ENCODE measurements at regions not wholly inside any gene's neighbourhood (a gene's known extent, or its start where the extent isn't known, plus 50 kb on each side); places are given as distances from the start of the nearest gene placed in this dataset.

GRCh38 chr6:48619771-48620170 lies 508.8 kb upstream of the PTCHD4 start:
- no peak for TF ChIP-seq CTCF (IDR thresholded peaks at IDR 0.05)
- H3K4me1 Mint-ChIP-seq (ENCODE audit: low read depth) = no peaks in the 10 kb centered on the region
- no peaks in the 10 kb centered on the region for H3K36me3 Mint-ChIP-seq (ENCODE audit: low read depth)
- no peak for DNase-seq
- ChIA-PET POLR2A (no interaction called here), CTCF (no interaction called here)
- peaks cover 13% of the 10 kb centered on the region for H3K9me3 Mint-ChIP-seq
- H3K4me3 Mint-ChIP-seq = no peak overlapping the region
- no peaks in the 10 kb centered on the region for H3K27me3 Mint-ChIP-seq
- H3K27ac Mint-ChIP-seq = no peak overlapping the region
- ATAC-seq = no peak
- intact Hi-C loops (cut with micrococcal nuclease) = no loop called here

DNA sequence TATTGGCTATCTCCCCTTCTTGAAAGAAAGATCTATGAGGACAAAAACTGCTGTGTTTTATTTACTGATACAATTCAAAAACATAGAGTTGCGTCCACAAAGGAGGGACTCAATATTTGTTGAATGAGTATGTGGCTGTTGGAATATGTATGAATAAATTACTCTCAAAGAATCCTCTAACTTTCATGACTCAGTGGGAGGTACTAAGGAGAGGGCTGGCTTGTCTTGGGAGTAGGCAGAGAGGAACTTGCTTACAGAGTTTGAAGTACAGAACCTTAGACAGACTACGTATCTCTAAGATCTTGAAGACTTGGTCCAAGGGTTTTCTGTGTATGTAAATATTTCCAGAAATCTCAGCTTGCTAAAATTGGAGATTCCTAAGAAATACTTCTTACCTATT lies 504.0 kb upstream of the PTCHD4 start:
- DNase-seq (no peak), ATAC-seq (no peak)
- POLR2A ChIA-PET = no interaction called here
- H3K27ac Mint-ChIP-seq = no peak overlapping the region
- no peaks in the 10 kb centered on the region for H3K36me3 Mint-ChIP-seq (ENCODE audit: low read depth)
- H3K9me3 Mint-ChIP-seq = peaks cover 10% of the 10 kb centered on the region
- no peak for TF ChIP-seq CTCF (IDR thresholded peaks at IDR 0.05)
- H3K27me3 Mint-ChIP-seq = no peaks in the 10 kb centered on the region
- H3K4me3 Mint-ChIP-seq = no peak overlapping the region
- CTCF ChIA-PET = no interaction called here
- no peaks in the 10 kb centered on the region for H3K4me1 Mint-ChIP-seq (ENCODE audit: low read depth)
- intact Hi-C loops (cut with micrococcal nuclease) = no loop called here

DNA sequence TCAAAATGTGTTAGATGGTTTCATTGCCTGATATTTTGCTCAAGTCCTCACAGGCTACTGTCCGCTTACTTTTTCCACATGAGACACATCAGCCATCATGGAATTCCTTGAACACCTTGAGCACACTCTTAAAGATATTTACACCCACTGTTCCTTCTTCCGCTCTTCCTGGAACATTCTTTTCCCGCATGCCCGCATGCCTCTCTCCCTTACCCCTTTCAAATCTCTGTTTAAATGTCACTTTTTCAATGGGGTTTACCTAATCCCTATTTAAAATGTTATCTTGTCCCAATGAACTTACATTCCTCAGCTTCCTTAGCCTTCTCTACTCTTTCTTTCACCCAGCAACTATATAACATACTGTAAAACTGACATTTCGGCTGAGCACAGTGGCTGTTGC lies 503.3 kb upstream of the PTCHD4 start:
- Mint-ChIP-seq H3K4me3 (no peak overlapping the region), H3K4me1 (ENCODE audit: low read depth) (no peaks in the 10 kb centered on the region), H3K36me3 (ENCODE audit: low read depth) (no peaks in the 10 kb centered on the region), H3K27ac (no peak overlapping the region), H3K27me3 (no peaks in the 10 kb centered on the region), H3K9me3 (peaks cover 10% of the 10 kb centered on the region)
- ATAC-seq (no peak), DNase-seq (no peak)
- intact Hi-C loops (cut with micrococcal nuclease) = no loop called here
- ChIA-PET CTCF (no interaction called here), POLR2A (no interaction called here)
- no peak for TF ChIP-seq CTCF (IDR thresholded peaks at IDR 0.05)

GRCh38 chr6:48613231-48613949 lies 502.4 kb upstream of the PTCHD4 start:
- ChIA-PET POLR2A (no interaction called here), CTCF (interaction anchor here (1.7 kb wide), 1 partner anchor 10 kb away, joined by 4 read pairs; no protein-coding TSS in a partner anchor)
- Mint-ChIP-seq H3K27me3 (no peaks in the 10 kb centered on the region), H3K9me3 (peaks cover 10% of the 10 kb centered on the region), H3K4me1 (ENCODE audit: low read depth) (no peaks in the 10 kb centered on the region), H3K27ac (no peak overlapping the region), H3K4me3 (no peak overlapping the region), H3K36me3 (ENCODE audit: low read depth) (no peaks in the 10 kb centered on the region)
- TF ChIP-seq CTCF (IDR thresholded peaks at IDR 0.05) = no peak
- intact Hi-C loops (cut with micrococcal nuclease) = no loop called here
- ATAC-seq = no peak
- no peak for DNase-seq

- intact Hi-C loops (cut with micrococcal nuclease) = no loop called here
- DNase-seq (no peak), ATAC-seq (no peak)
- no peak overlapping the region for H3K4me3 Mint-ChIP-seq
- peaks cover 7% of the 10 kb centered on the region for H3K9me3 Mint-ChIP-seq
- H3K4me1 Mint-ChIP-seq (ENCODE audit: low read depth) = no peaks in the 10 kb centered on the region
- TF ChIP-seq CTCF (IDR thresholded peaks at IDR 0.05) = no peak
- H3K36me3 Mint-ChIP-seq (ENCODE audit: low read depth) = no peaks in the 10 kb centered on the region
- no peak overlapping the region for H3K27ac Mint-ChIP-seq
- POLR2A ChIA-PET = no interaction called here
- no peaks in the 10 kb centered on the region for H3K27me3 Mint-ChIP-seq
- CTCF ChIA-PET = no interaction called here
Observed at GRCh38 chr6:48611332-48611731, 500.3 kb upstream of the PTCHD4 start.
